NCI-H146 (cell line): ENCODE measurements at regions not wholly inside any gene's neighbourhood (a gene's known extent, or its start where the extent isn't known, plus 50 kb on each side); places are given as distances from the start of the nearest gene placed in this dataset.

Experiments
- DNase-seq: peaks from one replicate; lab custom pipeline; 2025; lab: John Stamatoyannopoulos, UW

- no peak for DNase-seq
Measured at GRCh38 chr11:105553025-105553424, 56.8 kb upstream of the GRIA4 start.

GRCh38 chr11:105548359-105548758, 61.5 kb upstream of the GRIA4 start:
- DNase-seq: no peak

GRCh38 chr11:105538588-105538987, 71.3 kb upstream of the GRIA4 start:
- no peak for DNase-seq

- DNase-seq: no peak
Measured at GRCh38 chr11:105537531-105537930, 72.3 kb upstream of the GRIA4 start.

- DNase-seq: peak; percentile 49
Measured at GRCh38 chr11:105524286-105524685, 85.6 kb upstream of the GRIA4 start.

- DNase-seq: no peak
Measured at GRCh38 chr11:105520706-105521345, 89.0 kb upstream of the GRIA4 start.

GRCh38 chr11:105507496-105508254, 102.2 kb upstream of the GRIA4 start:
- DNase-seq: no peak

GRCh38 chr11:105492010-105492409, 117.9 kb upstream of the GRIA4 start:
- no peak for DNase-seq

GRCh38 chr11:105491394-105491793, 118.5 kb upstream of the GRIA4 start:
- DNase-seq: no peak

- DNase-seq: no peak
Measured at GRCh38 chr11:105490333-105490732, 119.5 kb upstream of the GRIA4 start.

GRCh38 chr11:105489446-105489845, 120.4 kb upstream of the GRIA4 start:
- no peak for DNase-seq

- DNase-seq: no peak
Measured at GRCh38 chr11:105486929-105487328, 122.9 kb upstream of the GRIA4 start.

- DNase-seq: no peak
Measured at GRCh38 chr11:105469931-105470330, 139.9 kb upstream of the GRIA4 start.

GRCh38 chr11:105468154-105468553, 141.7 kb upstream of the GRIA4 start:
- DNase-seq: no peak

- DNase-seq: no peak
Measured at GRCh38 chr11:105466582-105467228, 143.2 kb upstream of the GRIA4 start.

GRCh38 chr11:105458071-105458470, 151.8 kb upstream of the GRIA4 start:
- DNase-seq: no peak

GRCh38 chr11:105456950-105457349, 152.9 kb upstream of the GRIA4 start:
- no peak for DNase-seq

GRCh38 chr11:105449100-105449734, 160.7 kb upstream of the GRIA4 start:
- no peak for DNase-seq

GRCh38 chr11:105448703-105449079, 161.2 kb upstream of the GRIA4 start:
- DNase-seq: no peak

GRCh38 chr11:105447936-105448702, 161.8 kb upstream of the GRIA4 start:
- no peak for DNase-seq

GRCh38 chr11:105443623-105444022, 166.2 kb upstream of the GRIA4 start:
- DNase-seq: no peak
